Liver (tissue), 8 donors: ENCODE measurements at regions not wholly inside any gene's neighbourhood (a gene's known extent, or its start where the extent isn't known, plus 50 kb on each side); places are given as distances from the start of the nearest gene placed in this dataset.

Source experiments
- DNase-seq: peaks from one replicate; pipeline ENCODE4 v3.0.0-alpha.2; 2017; ENCODE audit warnings: low spot score
- H3K27ac ChIP-seq, 2 donors: one replicate each; pipeline ENCODE4 v1.7.0; 2013; ENCODE audit warnings: inconsistent platforms in 2 of 2, low read length in 2 of 2, control low read depth in 1 of 2, low read depth in 1 of 2, mild to moderate bottlenecking in 1 of 2
- H3K27me3 ChIP-seq, 4 donors: one replicate each; pipeline versions ENCODE4 v1.6.1 to v1.7.0; 2013; ENCODE audit warnings: low read length in 3 of 4, inconsistent platforms in 1 of 4, mild to moderate bottlenecking in 1 of 4, moderate library complexity in 1 of 4; ENCODE audit not compliant: control insufficient read depth in 4 of 4, insufficient read depth in 4 of 4
- H3K36me3 ChIP-seq, 4 donors: one replicate each; pipeline versions ENCODE4 v1.6.1 to v1.7.0; 2013; ENCODE audit warnings: low read length in 3 of 4, mild to moderate bottlenecking in 3 of 4, low read depth in 1 of 4, moderate library complexity in 1 of 4; ENCODE audit not compliant: control insufficient read depth in 4 of 4, insufficient read depth in 3 of 4
- H3K4me1 ChIP-seq, 4 donors: one replicate each; pipeline versions ENCODE4 v1.6.1 to v1.7.0; 2013; ENCODE audit warnings: low read length in 3 of 4, mild to moderate bottlenecking in 3 of 4, moderate library complexity in 1 of 4; ENCODE audit not compliant: control insufficient read depth in 4 of 4, insufficient read depth in 4 of 4
- H3K4me3 ChIP-seq, 3 donors: one replicate each; pipeline versions ENCODE4 v1.6.1 to v1.7.0; 2013; ENCODE audit warnings: low read length in 3 of 3, control low read depth in 1 of 3, low read depth in 1 of 3, mild to moderate bottlenecking in 1 of 3
- H3K9ac ChIP-seq, 2 donors: one replicate each; pipeline ENCODE4 v1.7.0; 2013; ENCODE audit warnings: low read length in 2 of 2, mild to moderate bottlenecking in 2 of 2, moderate library complexity in 2 of 2, control low read depth in 1 of 2, low read depth in 1 of 2
- H3K9me3 ChIP-seq, 4 donors: one replicate each; pipeline versions ENCODE4 v1.6.1 to v1.7.0; 2013; ENCODE audit warnings: low read length in 3 of 4; ENCODE audit not compliant: control insufficient read depth in 4 of 4
- ATF3 ChIP-seq: IDR thresholded peaks from 2 replicates; pipeline ENCODE4 v1.6.1; 2016; ENCODE audit warnings: antibody characterized with exemption
- CTCF ChIP-seq: fragments of 150-350 bp; IDR thresholded peaks from 2 replicates; pipeline ENCODE4 v1.5.1; 2017; ENCODE audit warnings: improper control_type of control experiment, low read depth, low read length; ENCODE audit not compliant: missing input control
- EGR1 ChIP-seq, 2 donors: IDR thresholded peaks; 2 replicates each; pipeline ENCODE4 v1.6.1; 2016 to 2018; ENCODE audit warnings: antibody characterized with exemption in 2 of 2, low read depth in 2 of 2
- FOXA1 ChIP-seq: IDR thresholded peaks from 2 replicates; pipeline ENCODE4 v1.6.1; 2016; ENCODE audit warnings: antibody characterized with exemption
- FOXA2 ChIP-seq: IDR thresholded peaks from 2 replicates; pipeline ENCODE4 v1.6.1; 2016; ENCODE audit warnings: antibody characterized with exemption
- GABPA ChIP-seq, 2 donors: IDR thresholded peaks in 1 of 2; conservative IDR thresholded peaks in 1 of 2; 2 replicates each; pipeline ENCODE4 v1.6.1; 2016; ENCODE audit warnings: antibody characterized with exemption in 2 of 2, mild to moderate bottlenecking in 1 of 2, moderate library complexity in 1 of 2
- HNF4A ChIP-seq, 2 donors: conservative IDR thresholded peaks; 2 replicates each; pipeline ENCODE4 v1.6.1; 2016; ENCODE audit warnings: antibody characterized with exemption in 2 of 2, mild to moderate bottlenecking in 2 of 2
- HNF4G ChIP-seq: IDR thresholded peaks from 2 replicates; pipeline ENCODE4 v1.6.1; 2016; ENCODE audit warnings: antibody characterized with exemption
- JUND ChIP-seq, 2 donors: IDR thresholded peaks; 2 replicates each; pipeline ENCODE4 v1.6.1; 2016; ENCODE audit warnings: antibody characterized with exemption in 2 of 2
- MAX ChIP-seq: IDR thresholded peaks from 2 replicates; pipeline ENCODE4 v1.6.1; 2016; ENCODE audit warnings: antibody characterized with exemption
- NR2F2 ChIP-seq: IDR thresholded peaks from 2 replicates; pipeline ENCODE4 v1.6.1; 2016; ENCODE audit warnings: antibody characterized with exemption
- RAD21 ChIP-seq, 2 donors: IDR thresholded peaks; 2 replicates each; pipeline ENCODE4 v1.6.1; 2016; ENCODE audit warnings: antibody characterized with exemption in 2 of 2, mild to moderate bottlenecking in 2 of 2
- REST ChIP-seq: IDR thresholded peaks from 2 replicates; pipeline ENCODE4 v1.6.1; 2016; ENCODE audit warnings: antibody characterized with exemption, mild to moderate bottlenecking
- RXRA ChIP-seq, 2 donors: IDR thresholded peaks; 2 replicates each; pipeline ENCODE4 v1.6.1; 2017 to 2018; ENCODE audit warnings: antibody characterized with exemption in 2 of 2, mild to moderate bottlenecking in 1 of 2
- SP1 ChIP-seq: IDR thresholded peaks from 2 replicates; pipeline ENCODE4 v1.6.1; 2018; ENCODE audit warnings: antibody characterized with exemption, mild to moderate bottlenecking
- TAF1 ChIP-seq: conservative IDR thresholded peaks from 2 replicates; pipeline ENCODE4 v1.6.1; 2016; ENCODE audit warnings: antibody characterized with exemption, mild to moderate bottlenecking
- YY1 ChIP-seq: IDR thresholded peaks from 2 replicates; pipeline ENCODE4 v1.6.1; 2016; ENCODE audit warnings: antibody characterized with exemption, mild to moderate bottlenecking
- ZBTB33 ChIP-seq: IDR thresholded peaks from 2 replicates; pipeline ENCODE4 v1.6.1; 2016; ENCODE audit warnings: antibody characterized with exemption
- WGBS: extraction: QIAGEN DNeasy Blood & Tissue Kit; methylation state at CpG from one replicate; pipeline ENCODE4 v1.1.7; 2013; 5-methylcytosine and 5-hydroxymethylcytosine counted together
- donor health status: healthy.
- donor health status: healthy.
- donor health status: healthy.
- donor health status: healthy.
- donor health status: healthy.

- DNase-seq = no peak
- WGBS = 55% methylated on average over 2 of the region's 2 CpGs
- Histone ChIP-seq H3K9me3 (no peaks in the 10 kb centered on the region), H3K36me3 (no peaks in the 10 kb centered on the region), H3K9ac (no peak overlapping the region), H3K4me3 (no peak overlapping the region), H3K27ac (no peak overlapping the region), H3K4me1 (no peaks in the 10 kb centered on the region), H3K27me3 (no peaks in the 10 kb centered on the region)
- TF ChIP-seq CTCF = no peak
- TF ChIP-seq ATF3 = no peak
- TF ChIP-seq GABPA (IDR thresholded peaks at IDR 0.05 in 1 of 2, conservative IDR thresholded peaks at IDR 0.05 in 1 of 2) = no peak
- TF ChIP-seq JUND (IDR thresholded peaks at IDR 0.05) = no peak
- TF ChIP-seq REST = no peak
- TF ChIP-seq FOXA2 = no peak
- TF ChIP-seq EGR1 (IDR thresholded peaks at IDR 0.05; ENCODE audit: low read depth in 2 of 2) = no peak
- TF ChIP-seq YY1 = no peak
- no peak for TF ChIP-seq NR2F2
- TF ChIP-seq FOXA1 = no peak
- no peak for TF ChIP-seq ZBTB33
These were observed 86.0 kb upstream of the VEPH1 start for GRCh38 chr3:157589211-157589610.

- H3K4me1 ChIP-seq = no peaks in the 10 kb centered on the region
- no peaks in the 10 kb centered on the region for H3K9me3 ChIP-seq
- H3K36me3 ChIP-seq = no peaks in the 10 kb centered on the region
- H3K4me3 ChIP-seq = no peak overlapping the region
- H3K9ac ChIP-seq = no peak overlapping the region
- no peak overlapping the region for H3K27ac ChIP-seq
- no peaks in the 10 kb centered on the region for H3K27me3 ChIP-seq
- DNase-seq = no peak
- TF ChIP-seq EGR1 (IDR thresholded peaks at IDR 0.05; ENCODE audit: low read depth in 2 of 2) (no peak), ATF3 (no peak), HNF4G (no peak), TAF1 (no peak), CTCF (no peak), FOXA2 (no peak), ZBTB33 (no peak), RAD21 (IDR thresholded peaks at IDR 0.05) (no peak), GABPA (IDR thresholded peaks at IDR 0.05 in 1 of 2, conservative IDR thresholded peaks at IDR 0.05 in 1 of 2) (no peak), SP1 (no peak), RXRA (IDR thresholded peaks at IDR 0.05) (no peak), HNF4A (conservative IDR thresholded peaks at IDR 0.05) (no peak), NR2F2 (no peak), JUND (IDR thresholded peaks at IDR 0.05) (no peak), YY1 (no peak), FOXA1 (no peak), MAX (no peak)
These were observed 85.3 kb upstream of the VEPH1 start for GRCh38 chr3:157588386-157589060.
